Right lobe of liver (tissue), 6 donors: ENCODE measurements at regions not wholly inside any gene's neighbourhood (a gene's known extent, or its start where the extent isn't known, plus 50 kb on each side); places are given as distances from the start of the nearest gene placed in this dataset.

ENCODE experiments used
- ATAC-seq, 4 donors: fragments of 200-7000 bp; cut with Tn5 transposase; one replicate each; pipeline ENCODE4 v1.9.1; 2020; ENCODE audit warnings: mild to moderate bottlenecking in 4 of 4, moderate library complexity in 4 of 4
- DNase-seq, 3 donors: peaks; one replicate each; pipeline ENCODE4 v3.0.0-alpha.2; 2020
- H3K27ac ChIP-seq, 3 donors: fragments of 200-600 bp; one replicate each; pipeline ENCODE4 v1.8.0; 2022
- H3K27me3 ChIP-seq, 2 donors: fragments of 200-600 bp; one replicate each; pipeline ENCODE4 v1.8.0; 2022
- H3K36me3 ChIP-seq, 4 donors: fragments of 200-600 bp; sonication (generic) in 1 of 4; one replicate each; pipeline versions ENCODE4 v1.5.1 to v1.8.0; 2017 to 2022; ENCODE audit warnings: control low read depth in 1 of 4
- H3K4me1 ChIP-seq, 4 donors: fragments of 200-600 bp; sonication (generic) in 1 of 4; one replicate each; pipeline versions ENCODE4 v1.5.1 to v1.8.0; 2017 to 2022; ENCODE audit warnings: control low read depth in 1 of 4
- H3K4me3 ChIP-seq, 3 donors: fragments of 200-600 bp; one replicate each; pipeline ENCODE4 v1.8.0; 2022
- H3K9me3 ChIP-seq, 4 donors: fragments of 200-600 bp; sonication (generic) in 1 of 4; one replicate each; pipeline versions ENCODE4 v1.5.1 to v1.8.0; 2017 to 2022; ENCODE audit warnings: control low read depth in 1 of 4
- POLR2A ChIP-seq: fragments of 450-650 bp; IDR thresholded peaks from one replicate; pipeline ENCODE4 v1.6.1; 2017; ENCODE audit warnings: antibody characterized with exemption, mild to moderate bottlenecking
- WGBS: methylation state at CpG from one replicate; pipeline ENCODE4 v1.1.6; 2018; ENCODE audit warnings: low coverage, low lambda C conversion rate; ENCODE audit not compliant: insufficient coverage; ENCODE audit errors: missing lambda C conversion rate; 5-methylcytosine and 5-hydroxymethylcytosine counted together
- intact Hi-C, 2 donors: fragments of 100-400 bp; cut with DNase I; formaldehyde crosslinking; loops; one replicate each; pipeline versions ENCODE4 v1.11.2 to v1.14.1; 2022
- TF ChIP-seq, protein P1 (sequence below), 4 donors: fragments of 200-600 bp in 3 of 4; fragments of 450-650 bp in 1 of 4; IDR thresholded peaks; one replicate each; pipeline versions ENCODE4 v1.5.1 to v1.8.0; 2016 to 2022; ENCODE audit warnings: antibody characterized with exemption in 4 of 4, mild to moderate bottlenecking in 2 of 4
- donor health status: DM: no; HTN: yes; CAD: no.
- donor health status: DM: no; HTN: no; CAD: no.
- donor health status: DM: no; HTN: no; CAD: no.
- donor health status: DM: no; HTN: yes; CAD: no.
- donor health status: DM: no; HTN: yes; CAD: no.

DNA sequence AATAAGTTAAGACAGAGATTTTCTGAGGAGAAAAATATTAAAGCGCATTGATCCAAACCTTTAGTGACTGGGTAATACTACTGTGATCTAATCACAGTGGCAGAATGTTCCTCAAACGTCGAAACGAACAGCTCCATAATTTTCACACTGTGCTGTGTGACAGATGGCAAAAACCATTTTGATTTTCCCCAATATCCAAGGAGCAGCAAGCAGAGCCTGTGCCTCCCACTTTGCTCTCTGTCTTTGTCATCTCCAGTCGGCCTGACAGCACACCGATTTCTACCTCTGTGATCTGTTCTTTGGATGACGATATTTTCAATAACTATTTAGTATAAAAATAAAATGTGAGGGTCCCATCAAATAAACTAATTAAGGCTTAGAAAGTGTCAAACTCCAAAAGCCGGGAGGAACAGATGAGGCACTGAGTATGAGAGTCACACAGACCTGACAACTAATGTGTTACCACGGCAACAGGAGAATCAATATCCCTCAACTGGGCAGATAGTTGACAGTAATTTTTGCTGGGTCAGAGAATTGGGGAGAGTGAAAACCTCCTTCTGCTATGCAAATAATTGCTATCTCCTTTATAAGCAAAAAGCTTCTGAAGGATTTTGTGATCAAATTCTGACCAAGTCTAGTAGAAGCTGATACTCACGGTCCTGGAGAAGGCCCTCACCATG is 489.1 kb upstream of the CFAP20DC start:
- intact Hi-C loops, result no loop called here
- Histone ChIP-seq H3K27me3 (no peaks in the 10 kb centered on the region), H3K9me3 (no peaks in the 10 kb centered on the region), H3K27ac (no peak overlapping the region), H3K36me3 (no peaks in the 10 kb centered on the region), H3K4me1 (no peaks in the 10 kb centered on the region), H3K4me3 (no peak overlapping the region)
- 62% methylated on average over 10 of the region's 10 CpGs for WGBS
- no peak for TF ChIP-seq POLR2A
- TF ChIP-seq, protein P1, sequence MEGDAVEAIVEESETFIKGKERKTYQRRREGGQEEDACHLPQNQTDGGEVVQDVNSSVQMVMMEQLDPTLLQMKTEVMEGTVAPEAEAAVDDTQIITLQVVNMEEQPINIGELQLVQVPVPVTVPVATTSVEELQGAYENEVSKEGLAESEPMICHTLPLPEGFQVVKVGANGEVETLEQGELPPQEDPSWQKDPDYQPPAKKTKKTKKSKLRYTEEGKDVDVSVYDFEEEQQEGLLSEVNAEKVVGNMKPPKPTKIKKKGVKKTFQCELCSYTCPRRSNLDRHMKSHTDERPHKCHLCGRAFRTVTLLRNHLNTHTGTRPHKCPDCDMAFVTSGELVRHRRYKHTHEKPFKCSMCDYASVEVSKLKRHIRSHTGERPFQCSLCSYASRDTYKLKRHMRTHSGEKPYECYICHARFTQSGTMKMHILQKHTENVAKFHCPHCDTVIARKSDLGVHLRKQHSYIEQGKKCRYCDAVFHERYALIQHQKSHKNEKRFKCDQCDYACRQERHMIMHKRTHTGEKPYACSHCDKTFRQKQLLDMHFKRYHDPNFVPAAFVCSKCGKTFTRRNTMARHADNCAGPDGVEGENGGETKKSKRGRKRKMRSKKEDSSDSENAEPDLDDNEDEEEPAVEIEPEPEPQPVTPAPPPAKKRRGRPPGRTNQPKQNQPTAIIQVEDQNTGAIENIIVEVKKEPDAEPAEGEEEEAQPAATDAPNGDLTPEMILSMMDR (IDR thresholded peaks at IDR 0.05), result no peak
- ATAC-seq (no peak), DNase-seq (no peak)

DNA sequence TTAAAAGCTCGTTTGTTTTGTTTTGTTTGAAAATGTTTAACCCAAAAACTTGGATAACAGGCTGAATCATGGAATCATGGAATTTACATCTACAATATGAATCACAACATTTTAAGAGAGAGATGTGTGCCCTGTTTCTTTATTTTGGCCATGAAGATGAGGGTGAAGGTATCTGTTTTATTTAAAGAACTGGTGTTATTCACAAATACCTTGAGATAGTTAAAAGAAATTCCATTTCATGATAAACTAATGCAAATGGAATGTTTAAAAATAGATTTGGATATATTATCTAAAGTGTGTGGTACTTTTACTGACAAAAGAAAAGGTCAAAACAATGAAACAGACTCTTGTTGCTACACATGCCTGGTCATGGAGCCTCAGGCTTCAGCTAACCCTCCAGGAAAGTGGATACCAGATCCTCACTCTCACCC is 486.0 kb upstream of the CFAP20DC start:
- Histone ChIP-seq H3K27me3 (no peaks in the 10 kb centered on the region), H3K4me3 (no peak overlapping the region), H3K4me1 (no peaks in the 10 kb centered on the region), H3K27ac (no peak overlapping the region), H3K36me3 (no peaks in the 10 kb centered on the region), H3K9me3 (no peaks in the 10 kb centered on the region)
- TF ChIP-seq, protein P1 (IDR thresholded peaks at IDR 0.05), result no peak
- TF ChIP-seq POLR2A, result no peak
- no peak for ATAC-seq
- 5% methylated on average over 1 of the region's 1 CpG for WGBS
- DNase-seq, result no peak
- intact Hi-C loops, result no loop called here

DNA sequence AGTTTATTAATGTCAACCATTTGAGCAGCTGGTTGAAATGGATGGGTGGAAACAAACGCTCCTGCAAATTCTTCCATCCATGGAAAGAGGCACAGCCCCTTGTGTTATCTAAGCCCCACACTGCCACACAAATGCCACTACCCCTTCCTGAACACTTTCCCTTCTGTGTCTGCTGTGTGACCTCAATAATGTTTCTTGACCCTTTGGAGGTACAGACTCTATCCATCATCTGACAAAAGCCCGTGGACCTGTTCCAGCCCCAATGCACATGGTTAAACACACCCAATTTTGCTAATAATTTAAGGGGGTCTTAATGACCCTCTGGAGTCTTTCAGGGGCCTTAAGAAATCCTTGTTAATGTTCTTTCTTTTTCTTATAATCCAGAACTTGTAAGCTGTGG is 482.2 kb upstream of the CFAP20DC start:
- Histone ChIP-seq H3K4me3 (no peak overlapping the region), H3K9me3 (no peaks in the 10 kb centered on the region), H3K36me3 (no peaks in the 10 kb centered on the region), H3K27me3 (no peaks in the 10 kb centered on the region), H3K27ac (no peak overlapping the region), H3K4me1 (no peaks in the 10 kb centered on the region)
- no peak for DNase-seq
- intact Hi-C loops, result no loop called here
- no peak for ATAC-seq
- TF ChIP-seq, protein P1 (IDR thresholded peaks at IDR 0.05), result no peak
- TF ChIP-seq POLR2A, result no peak
- WGBS, result 21% methylated on average over 2 of the region's 2 CpGs

DNA sequence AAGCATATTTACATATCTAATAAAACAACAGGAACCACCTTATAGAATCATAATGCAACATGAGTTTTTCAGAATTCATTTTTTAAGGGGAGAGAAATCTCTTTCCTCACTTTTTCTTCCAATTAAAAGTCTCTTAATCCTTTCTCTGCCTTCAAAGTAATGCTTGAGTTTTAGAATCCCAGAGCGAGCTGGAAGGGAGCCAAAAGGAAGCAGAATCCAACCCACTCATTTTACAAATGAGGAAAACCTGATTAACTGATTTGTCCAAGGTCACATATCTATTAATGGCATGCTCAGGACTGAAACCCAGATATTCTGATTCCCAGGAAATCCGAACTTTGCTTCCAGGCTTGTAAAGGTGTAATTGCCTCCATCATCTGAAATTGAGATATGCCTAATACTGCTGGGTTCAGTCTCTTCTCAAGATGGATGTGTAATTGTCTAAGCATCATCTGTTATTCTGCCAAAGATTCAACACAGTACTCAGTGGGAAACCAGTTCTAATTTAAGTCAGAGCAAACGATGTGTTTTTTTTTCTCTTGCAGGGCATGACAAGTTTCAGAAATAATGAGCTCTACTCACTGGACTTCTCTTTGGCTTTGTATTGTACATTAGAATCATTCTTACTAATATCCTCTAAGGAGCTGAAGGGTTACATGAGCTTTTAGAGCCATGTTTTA is 481.4 kb upstream of the CFAP20DC start:
- TF ChIP-seq, protein P1 (IDR thresholded peaks at IDR 0.05), result no peak
- no peak for TF ChIP-seq POLR2A
- WGBS, result 53% methylated on average over 3 of the region's 3 CpGs
- DNase-seq (no peak), ATAC-seq (no peak)
- Histone ChIP-seq H3K36me3 (no peaks in the 10 kb centered on the region), H3K27me3 (no peaks in the 10 kb centered on the region), H3K27ac (no peak overlapping the region), H3K4me1 (no peaks in the 10 kb centered on the region), H3K9me3 (no peaks in the 10 kb centered on the region), H3K4me3 (no peak overlapping the region)
- intact Hi-C loops, result no loop called here
